Thyroid gland (tissue), 4 donors: ENCODE measurements at regions not wholly inside any gene's neighbourhood (a gene's known extent, or its start where the extent isn't known, plus 50 kb on each side); places are given as distances from the start of the nearest gene placed in this dataset.

Experiments used
- DNase-seq, 2 donors: peaks; one replicate each; pipeline ENCODE4 v3.0.0-alpha.2; 2019
- H3K27ac ChIP-seq, 3 donors: fragments of 200-600 bp; sonication (generic); 1 replicate in 2 of 3; 2 replicates in 1 of 3; pipeline ENCODE4 v1.5.1; 2016 to 2019; ENCODE audit warnings: mild to moderate bottlenecking in 1 of 3, moderate library complexity in 1 of 3
- H3K27me3 ChIP-seq: fragments of 200-600 bp; sonication (generic); one replicate; pipeline ENCODE4 v1.5.1; 2019
- H3K36me3 ChIP-seq, 2 donors: fragments of 200-600 bp; sonication (generic); one replicate each; pipeline ENCODE4 v1.5.1; 2016 to 2019
- H3K4me1 ChIP-seq, 2 donors: fragments of 200-600 bp; sonication (generic); one replicate each; pipeline ENCODE4 v1.5.1; 2017 to 2019
- H3K4me3 ChIP-seq, 3 donors: fragments of 200-600 bp; sonication (generic); replicated peaks in 1 of 3; 1 replicate in 2 of 3; 2 replicates in 1 of 3; pipeline ENCODE4 v1.5.1; 2016; ENCODE audit warnings: mild to moderate bottlenecking in 1 of 3
- H3K9me3 ChIP-seq: fragments of 200-600 bp; sonication (generic); one replicate; pipeline ENCODE4 v1.5.1; 2017
- POLR2A ChIP-seq, 2 donors: fragments of 450-650 bp; IDR thresholded peaks; one replicate each; pipeline ENCODE4 v1.6.1; 2017; ENCODE audit warnings: antibody characterized with exemption in 2 of 2, mild to moderate bottlenecking in 2 of 2, moderate library complexity in 1 of 2
- WGBS, 2 donors: methylation state at CpG; one replicate each; pipeline ENCODE4 v1.1.5; 2017; 5-methylcytosine and 5-hydroxymethylcytosine counted together
- intact Hi-C: fragments of 100-400 bp; cut with DNase I; formaldehyde crosslinking; loops from one replicate; pipeline ENCODE4 v1.15.1; 2023
- TF ChIP-seq, protein P1 (sequence below), 6 experiments: fragments of 200-600 bp in 3 of 6; fragments of 450-650 bp in 3 of 6; sonication (generic) in 3 of 6; IDR thresholded peaks; one replicate each; pipeline ENCODE4 v1.5.1; 2016 to 2019; ENCODE audit warnings: antibody characterized with exemption in 6 of 6, mild to moderate bottlenecking in 2 of 6, inconsistent platforms in 1 of 6, moderate library complexity in 1 of 6

DNA sequence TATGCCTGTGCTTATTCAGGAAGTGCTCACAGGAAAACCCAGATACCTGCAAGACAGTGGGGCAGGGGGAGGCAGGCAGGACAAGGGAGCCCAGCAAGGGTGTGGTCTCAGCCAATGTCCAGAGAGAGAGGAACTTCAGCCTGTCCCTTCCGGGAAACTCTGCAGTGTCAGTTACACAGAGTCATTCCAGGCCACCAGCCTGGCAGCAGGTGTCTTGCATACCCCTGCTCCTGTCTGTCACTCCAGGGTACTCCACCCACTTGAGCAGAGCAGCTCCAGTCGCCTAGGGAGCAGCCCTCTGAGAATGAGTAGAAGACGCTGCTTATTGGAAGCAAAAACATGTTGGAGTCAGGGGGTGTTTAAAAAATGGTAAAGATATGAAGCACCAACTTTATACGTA lies 431.2 kb upstream of the RGMA start:
- Histone ChIP-seq H3K27ac (no peak overlapping the region), H3K9me3 (no peaks in the 10 kb centered on the region), H3K4me3 (no peak overlapping the region), H3K4me1 (no peaks in the 10 kb centered on the region), H3K27me3 (no peaks in the 10 kb centered on the region), H3K36me3 (no peaks in the 10 kb centered on the region)
- no peak for DNase-seq
- no peak for TF ChIP-seq POLR2A (IDR thresholded peaks at IDR 0.05)
- TF ChIP-seq, protein P1, sequence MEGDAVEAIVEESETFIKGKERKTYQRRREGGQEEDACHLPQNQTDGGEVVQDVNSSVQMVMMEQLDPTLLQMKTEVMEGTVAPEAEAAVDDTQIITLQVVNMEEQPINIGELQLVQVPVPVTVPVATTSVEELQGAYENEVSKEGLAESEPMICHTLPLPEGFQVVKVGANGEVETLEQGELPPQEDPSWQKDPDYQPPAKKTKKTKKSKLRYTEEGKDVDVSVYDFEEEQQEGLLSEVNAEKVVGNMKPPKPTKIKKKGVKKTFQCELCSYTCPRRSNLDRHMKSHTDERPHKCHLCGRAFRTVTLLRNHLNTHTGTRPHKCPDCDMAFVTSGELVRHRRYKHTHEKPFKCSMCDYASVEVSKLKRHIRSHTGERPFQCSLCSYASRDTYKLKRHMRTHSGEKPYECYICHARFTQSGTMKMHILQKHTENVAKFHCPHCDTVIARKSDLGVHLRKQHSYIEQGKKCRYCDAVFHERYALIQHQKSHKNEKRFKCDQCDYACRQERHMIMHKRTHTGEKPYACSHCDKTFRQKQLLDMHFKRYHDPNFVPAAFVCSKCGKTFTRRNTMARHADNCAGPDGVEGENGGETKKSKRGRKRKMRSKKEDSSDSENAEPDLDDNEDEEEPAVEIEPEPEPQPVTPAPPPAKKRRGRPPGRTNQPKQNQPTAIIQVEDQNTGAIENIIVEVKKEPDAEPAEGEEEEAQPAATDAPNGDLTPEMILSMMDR (IDR thresholded peaks at IDR 0.05): no peak
- intact Hi-C loops: no loop called here
- 54 to 62% methylated on average over 4 of the region's 4 CpGs for WGBS, 2 donors

DNA sequence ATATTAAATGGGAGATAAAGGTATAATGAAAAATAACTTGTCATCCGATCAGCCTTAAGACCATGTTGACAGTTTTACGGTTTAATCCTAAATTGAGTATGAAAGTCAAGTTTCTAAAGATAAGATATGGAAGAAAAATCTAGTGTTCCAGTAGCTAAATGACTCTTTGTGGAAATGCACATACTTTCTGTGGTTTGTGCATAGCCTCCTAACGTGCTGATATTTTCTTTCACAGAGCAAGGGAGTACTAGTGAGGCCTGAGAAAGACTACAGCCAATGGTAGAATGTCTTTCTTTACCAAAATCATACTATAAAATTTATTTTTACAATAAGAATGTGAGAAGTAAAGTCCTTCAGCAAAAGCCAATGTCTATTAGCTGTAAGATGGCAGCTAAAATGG lies 430.6 kb upstream of the RGMA start:
- WGBS, 2 donors: 89 to 92% methylated on average over 3 of the region's 3 CpGs
- Histone ChIP-seq H3K27ac (no peak overlapping the region), H3K9me3 (no peaks in the 10 kb centered on the region), H3K27me3 (no peaks in the 10 kb centered on the region), H3K4me1 (no peaks in the 10 kb centered on the region), H3K4me3 (no peak overlapping the region), H3K36me3 (no peaks in the 10 kb centered on the region)
- intact Hi-C loops: no loop called here
- TF ChIP-seq POLR2A (IDR thresholded peaks at IDR 0.05): no peak
- TF ChIP-seq, protein P1 (IDR thresholded peaks at IDR 0.05): no peak
- no peak for DNase-seq

DNA sequence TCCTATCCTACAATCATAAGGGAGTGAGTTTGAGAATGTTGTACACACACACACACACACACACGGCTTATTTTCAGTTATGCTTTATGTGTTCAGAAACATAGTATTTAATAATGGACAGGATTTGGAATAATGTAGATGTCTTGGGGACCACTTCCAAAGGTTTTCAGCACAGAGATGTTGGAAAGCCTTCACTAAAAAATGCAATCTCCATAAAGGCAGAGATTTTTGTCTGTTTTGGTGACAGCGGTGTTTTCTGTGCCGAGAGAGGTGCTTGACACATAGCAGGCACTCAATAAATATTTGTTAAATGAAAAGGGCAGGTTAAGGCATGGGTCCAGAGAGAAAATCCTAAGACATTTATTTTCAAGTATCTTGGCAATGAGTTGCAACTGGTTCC lies 428.2 kb upstream of the RGMA start:
- Histone ChIP-seq H3K9me3 (no peaks in the 10 kb centered on the region), H3K4me1 (no peaks in the 10 kb centered on the region), H3K4me3 (no peak overlapping the region), H3K36me3 (no peaks in the 10 kb centered on the region), H3K27me3 (no peaks in the 10 kb centered on the region), H3K27ac (no peak overlapping the region)
- DNase-seq: no peak
- TF ChIP-seq, protein P1 (IDR thresholded peaks at IDR 0.05): no peak
- TF ChIP-seq POLR2A (IDR thresholded peaks at IDR 0.05): no peak
- 83% methylated on average over 3 of the region's 3 CpGs for WGBS, 2 donors
- intact Hi-C loops: no loop called here

- H3K27me3 ChIP-seq: no peaks in the 10 kb centered on the region
- no peak for DNase-seq
- H3K4me3 ChIP-seq: no peak overlapping the region
- 58% methylated on average over 5 of the region's 5 CpGs for WGBS, 2 donors
- no peak overlapping the region for H3K27ac ChIP-seq
- no peaks in the 10 kb centered on the region for H3K9me3 ChIP-seq
- H3K36me3 ChIP-seq: no peaks in the 10 kb centered on the region
- H3K4me1 ChIP-seq: no peaks in the 10 kb centered on the region
- intact Hi-C loops: no loop called here
- TF ChIP-seq, protein P1 (IDR thresholded peaks at IDR 0.05): no peak
- no peak for TF ChIP-seq POLR2A (IDR thresholded peaks at IDR 0.05)
Measured at GRCh38 chr15:93515256-93516051, 426.4 kb upstream of the RGMA start.

DNA sequence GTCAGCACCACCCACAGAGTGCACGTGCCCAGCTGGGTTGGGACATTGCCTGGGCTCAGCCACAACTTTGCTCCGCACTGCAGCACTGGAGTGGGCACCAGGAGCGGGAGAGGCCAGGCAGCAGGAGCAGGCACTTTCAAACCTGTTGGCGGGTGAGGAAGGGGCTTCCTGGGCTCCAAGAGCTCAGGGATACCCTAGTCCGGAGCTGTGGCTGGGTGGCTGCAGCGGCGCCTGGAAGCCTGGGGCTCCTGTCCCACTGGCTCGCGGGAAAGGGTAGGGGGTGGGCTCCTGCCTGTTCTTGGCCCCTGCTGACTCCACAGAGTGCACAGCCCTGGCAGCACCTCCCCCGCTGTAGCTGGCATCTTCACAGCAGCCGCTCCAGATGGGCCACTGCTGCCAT lies 417.6 kb upstream of the RGMA start:
- H3K9me3 ChIP-seq: no peaks in the 10 kb centered on the region
- TF ChIP-seq POLR2A (IDR thresholded peaks at IDR 0.05): no peak
- H3K27ac ChIP-seq: no peak overlapping the region
- 85 to 98% methylated on average over 9 to 11 of the region's 11 CpGs for WGBS, 2 donors
- no peak overlapping the region for H3K4me3 ChIP-seq
- H3K4me1 ChIP-seq: no peaks in the 10 kb centered on the region
- H3K27me3 ChIP-seq: no peaks in the 10 kb centered on the region
- DNase-seq: no peak
- intact Hi-C loops: no loop called here
- H3K36me3 ChIP-seq: no peaks in the 10 kb centered on the region
